Stimulated activated CD8-positive, alpha-beta memory T cell treated with anti-CD3 and anti-CD28 coated beads, Interleukin-4, amount 100 ng/mL, for 48 hours (primary cell): ENCODE measurements at regions not wholly inside any gene's neighbourhood (a gene's known extent, or its start where the extent isn't known, plus 50 kb on each side); places are given as distances from the start of the nearest gene placed in this dataset.
"Not testable (repeated sequence)": the region's sequence is repeated elsewhere in the genome, so short reads cannot be mapped to it uniquely, and the experiment has no call there.

Experiments
- DNase-seq: peaks from one replicate; pipeline ENCODE4 v3.0.0-alpha.2; 2020

DNA sequence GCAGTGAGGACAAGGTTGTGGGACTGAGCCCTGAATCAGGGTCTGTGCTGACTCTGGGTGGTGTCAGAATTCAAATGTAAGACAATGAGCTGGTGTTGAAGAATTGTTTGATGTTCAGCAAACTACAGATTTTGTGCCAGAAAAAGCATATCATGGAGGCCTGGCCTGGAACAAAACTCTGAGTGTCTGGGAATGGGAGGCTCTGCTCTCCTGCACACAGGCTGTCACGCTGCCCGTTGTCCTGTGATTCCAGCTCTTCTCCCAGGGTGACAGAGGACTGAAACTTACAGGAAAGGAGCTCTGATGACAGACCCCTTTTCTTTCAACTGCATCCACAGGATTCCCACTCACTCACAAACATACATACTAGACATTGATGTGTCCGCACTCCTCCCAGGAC lies 120.1 kb downstream of the ZNF486 start:
- DNase-seq: no peak

GRCh38 chr19:20285876-20286275 lies 118.9 kb downstream of the ZNF486 start:
- DNase-seq: not testable (repeated sequence)

GRCh38 chr19:20279516-20279915 lies 112.5 kb downstream of the ZNF486 start:
- DNase-seq: no peak

- DNase-seq: no peak
Observed at GRCh38 chr19:20278342-20278741, 111.3 kb downstream of the ZNF486 start.

GRCh38 chr19:20276732-20277082 lies 109.7 kb downstream of the ZNF486 start:
- not testable (repeated sequence) for DNase-seq

DNA sequence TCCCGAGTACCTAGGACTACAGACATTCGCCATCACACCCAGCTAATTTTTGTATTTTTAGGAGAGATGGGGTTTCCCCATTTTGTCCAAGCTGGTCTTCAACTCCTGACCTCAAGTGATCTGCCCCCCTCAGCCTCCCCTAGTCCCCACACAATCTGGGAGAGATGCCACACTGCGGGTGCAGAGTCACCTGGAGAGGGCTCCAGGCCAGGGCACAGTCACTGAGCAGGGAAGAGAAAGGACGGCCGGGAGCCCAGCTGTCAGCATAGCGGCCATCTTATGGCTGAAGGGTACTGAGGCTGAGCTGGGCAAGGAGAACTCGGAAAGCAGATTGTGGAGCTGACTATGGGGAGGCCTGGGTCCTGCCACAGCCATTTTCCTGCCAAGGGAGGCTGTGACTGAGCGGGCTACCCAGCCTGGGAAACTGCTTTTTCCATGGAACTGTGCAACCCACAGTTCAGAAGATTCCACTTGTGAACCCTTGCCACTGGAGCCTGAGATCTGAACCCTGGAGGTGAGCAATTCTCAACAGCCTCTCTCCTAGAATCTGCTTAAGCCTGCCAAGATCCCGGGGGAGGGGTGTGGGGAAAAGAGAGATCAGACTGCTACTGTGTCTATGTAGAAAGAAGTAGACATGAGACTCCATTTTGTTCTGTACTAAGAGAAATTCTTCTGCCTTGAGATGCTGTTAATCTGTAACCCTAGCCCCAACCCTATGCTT lies 109.2 kb downstream of the ZNF486 start:
- DNase-seq: no peak

DNA sequence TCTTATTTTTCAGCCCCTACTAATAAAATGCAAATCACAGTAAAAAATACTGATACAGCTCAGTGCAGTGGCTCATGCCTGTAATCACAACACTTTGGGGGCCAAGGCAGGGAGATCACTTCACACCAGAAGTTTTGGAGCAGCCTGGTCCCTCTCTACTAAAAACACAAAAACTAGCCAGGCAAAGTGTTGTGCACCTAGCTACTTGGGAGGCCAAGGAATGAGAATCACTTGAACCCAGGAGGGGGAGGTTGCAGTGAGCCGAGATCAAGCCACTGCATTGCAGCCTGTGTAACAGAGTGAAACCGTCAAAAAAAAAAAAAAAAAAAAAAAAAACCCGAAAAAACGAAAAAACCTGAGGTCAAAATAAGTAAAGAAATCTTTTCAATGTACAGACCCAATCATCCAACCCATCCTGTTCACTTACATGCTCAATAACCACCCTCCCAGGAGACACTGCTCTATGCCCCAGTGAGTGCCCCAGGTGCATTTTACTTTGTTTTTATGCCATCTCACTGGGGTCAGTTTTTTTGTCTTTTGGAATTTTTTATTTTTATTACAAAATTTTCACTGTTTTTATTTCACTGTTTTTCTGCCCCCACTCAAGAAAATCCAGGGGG lies 107.0 kb downstream of the ZNF486 start:
- DNase-seq: no peak

DNA sequence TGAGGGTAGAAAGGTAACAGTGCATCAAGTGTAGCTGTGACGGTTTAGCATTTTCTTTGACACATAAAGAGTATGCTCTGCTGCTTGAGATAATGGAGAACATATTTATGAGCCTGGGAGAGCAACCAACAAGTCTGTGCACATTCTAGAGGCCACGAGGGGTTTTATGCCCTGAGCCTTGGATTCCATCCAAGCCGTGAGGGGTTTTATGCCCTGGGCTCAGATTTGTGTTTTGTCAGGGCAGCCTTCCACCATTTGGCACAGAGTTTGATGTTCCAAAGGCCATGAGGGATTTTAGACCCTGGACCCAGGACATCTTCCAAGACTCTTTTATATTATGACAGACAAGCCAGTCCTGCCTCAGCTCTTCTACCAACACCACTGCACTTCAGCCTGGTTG lies 106.4 kb downstream of the ZNF486 start:
- DNase-seq: no peak

- not testable (repeated sequence) for DNase-seq
Observed at GRCh38 chr19:20272627-20273010, 105.6 kb downstream of the ZNF486 start.

GRCh38 chr19:20271927-20272626 lies 105.1 kb downstream of the ZNF486 start:
- DNase-seq: not testable (repeated sequence)

DNA sequence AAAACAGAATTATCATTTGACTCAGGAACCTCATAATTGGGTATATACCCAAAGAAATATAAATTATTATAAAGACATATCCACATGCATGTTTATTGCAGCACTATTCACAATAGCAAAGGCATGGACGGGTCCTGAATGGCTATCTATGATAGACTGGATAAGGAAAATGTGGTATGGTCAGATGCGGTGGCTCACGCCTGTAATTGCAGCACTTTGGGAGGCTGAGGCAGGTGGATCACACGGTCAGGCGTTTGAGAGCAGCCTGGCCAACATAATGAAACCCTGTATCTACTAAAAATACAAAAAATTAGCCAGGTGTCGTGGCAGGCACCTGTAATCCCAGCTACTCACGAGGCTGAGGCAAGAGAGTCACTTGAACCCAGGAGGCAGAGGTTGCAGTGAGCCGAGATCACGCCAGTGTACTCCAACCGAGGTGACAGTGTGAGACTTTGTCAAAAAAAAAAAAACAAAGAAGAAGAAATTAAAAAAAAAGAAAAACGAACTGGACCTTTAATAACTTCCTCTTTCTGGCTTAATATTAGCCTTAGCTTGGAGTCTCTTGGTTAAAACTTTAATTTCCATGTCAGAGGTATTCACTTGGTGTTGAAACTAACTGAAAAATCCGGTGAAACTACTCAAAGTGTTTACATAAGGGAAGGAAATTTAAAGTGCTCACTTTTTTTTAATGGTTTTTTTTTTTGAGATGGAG lies 104.4 kb downstream of the ZNF486 start:
- DNase-seq: no peak

- no peak for DNase-seq
Observed at GRCh38 chr19:20269461-20269860, 102.4 kb downstream of the ZNF486 start.

GRCh38 chr19:20261513-20261912 lies 94.5 kb downstream of the ZNF486 start:
- not testable (repeated sequence) for DNase-seq

DNA sequence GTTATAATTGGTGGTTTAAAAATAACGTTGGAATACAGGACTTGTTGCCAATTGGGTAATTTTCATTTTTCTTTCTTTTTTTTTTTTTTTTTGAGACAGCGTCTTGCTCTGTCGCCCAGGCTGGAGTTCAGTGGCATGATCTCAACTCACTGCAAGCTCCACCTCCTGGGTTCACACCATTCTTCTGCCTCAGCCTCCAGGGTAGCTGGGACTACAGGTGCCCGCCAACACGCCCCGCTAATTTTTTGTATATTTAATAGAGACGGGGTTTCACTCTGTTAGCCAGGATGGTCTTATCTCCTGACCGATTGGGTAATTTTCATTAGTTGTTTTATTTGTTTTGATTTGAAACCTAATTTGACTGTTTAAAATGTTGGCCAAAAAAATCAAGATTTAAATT lies 93.7 kb downstream of the ZNF486 start:
- not testable (repeated sequence) for DNase-seq

GRCh38 chr19:20259615-20260014 lies 92.6 kb downstream of the ZNF486 start:
- DNase-seq: no peak

DNA sequence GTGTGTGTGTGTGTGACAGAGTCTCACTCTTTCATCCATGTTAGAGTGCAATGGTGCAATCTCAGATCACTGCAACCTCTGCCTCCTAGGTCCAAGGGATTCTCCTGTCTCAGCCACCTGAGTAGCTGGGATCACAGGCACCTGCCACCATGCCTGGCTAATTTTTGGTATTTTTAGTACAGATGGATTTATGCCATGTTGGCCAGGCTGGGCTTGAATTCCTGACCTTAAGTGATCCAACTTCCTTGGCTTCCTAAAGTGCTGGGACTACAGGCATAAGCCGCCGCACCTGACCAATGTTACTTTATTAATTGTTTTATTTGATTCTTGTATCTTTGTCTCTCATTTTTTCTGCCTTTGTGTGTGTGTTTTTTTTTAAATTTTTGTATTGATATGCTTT lies 89.6 kb downstream of the ZNF486 start:
- no peak for DNase-seq

- DNase-seq: no peak
Observed at GRCh38 chr19:20254121-20254520, 87.1 kb downstream of the ZNF486 start.

DNA sequence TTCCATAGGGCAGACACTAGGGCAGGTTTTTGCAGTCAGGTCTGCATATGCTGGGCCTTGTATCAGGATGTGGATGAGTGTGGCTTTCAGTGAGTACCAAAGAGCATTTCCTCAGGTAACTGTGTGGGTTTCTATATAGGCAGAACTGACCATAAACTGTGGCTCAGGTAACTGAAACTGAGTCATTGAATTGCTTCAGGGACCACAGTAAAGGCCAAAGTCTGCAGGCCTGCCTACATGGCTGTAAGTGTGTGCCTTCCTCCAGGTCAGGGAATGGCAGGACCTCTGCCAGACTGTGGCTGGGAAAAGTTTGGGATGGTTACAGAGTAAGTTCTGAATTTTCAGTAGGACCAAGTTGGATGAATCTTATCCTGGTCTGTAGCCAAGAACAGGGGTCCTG lies 85.6 kb downstream of the ZNF486 start:
- no peak for DNase-seq

GRCh38 chr19:20250627-20251026 lies 83.6 kb downstream of the ZNF486 start:
- no peak for DNase-seq

DNA sequence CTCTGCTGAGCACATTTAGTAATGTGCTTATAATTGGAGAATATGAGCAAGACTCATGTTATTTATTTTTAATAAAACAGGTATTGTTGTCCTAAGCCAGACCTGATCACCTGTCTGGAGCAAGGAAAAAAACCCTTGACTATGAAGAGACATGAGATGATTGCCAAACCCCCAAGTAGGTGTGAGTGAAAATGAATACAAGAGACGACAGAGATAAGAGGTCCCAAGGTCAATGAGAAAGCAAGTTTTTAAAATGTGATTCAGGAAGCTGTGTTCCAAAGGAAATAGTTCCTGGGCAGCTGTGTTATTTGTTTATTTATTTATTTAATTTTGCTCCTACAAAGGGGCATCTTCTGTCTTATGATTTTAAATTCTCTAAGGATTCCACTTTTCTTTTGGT lies 83.1 kb downstream of the ZNF486 start:
- DNase-seq: no peak
